ENCODE measurements at regions not wholly inside any gene's neighbourhood (a gene's known extent, or its start where the extent isn't known, plus 50 kb on each side); places are given as distances from the start of the nearest gene placed in this dataset.

DNA sequence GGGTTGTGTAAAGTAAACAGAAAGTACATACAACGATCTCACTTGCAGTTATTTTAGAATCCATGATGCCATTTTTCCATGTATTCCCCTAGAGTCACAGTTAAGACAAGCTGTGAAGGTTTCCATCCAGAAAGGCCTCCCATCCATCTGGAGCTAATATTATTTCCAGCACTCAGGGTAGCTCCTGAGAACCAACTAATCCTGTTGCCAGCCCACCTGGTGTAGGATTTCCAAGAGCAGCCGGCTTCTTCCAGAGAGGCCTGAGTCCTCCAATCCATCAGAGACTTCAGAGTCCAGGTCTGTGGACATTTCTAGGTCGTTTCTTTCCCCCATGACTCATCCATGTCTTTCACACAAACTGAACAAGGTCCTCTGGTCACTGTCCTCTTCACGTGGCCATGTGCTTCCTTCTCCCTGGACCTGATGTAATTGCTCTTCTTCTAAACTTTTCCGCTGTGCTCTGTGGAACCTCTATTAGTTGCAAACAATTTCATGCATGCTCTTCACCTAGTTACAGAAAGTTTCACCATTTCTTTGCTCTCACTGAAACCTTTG lies 270.3 kb upstream of the TMTC4 start:
- TF ChIP-seq CTCF (IDR thresholded peaks at IDR 0.05): no peak
- TF ChIP-seq POLR2A (IDR thresholded peaks at IDR 0.05): no peak
- TF ChIP-seq POLR2AphosphoS5 (IDR thresholded peaks at IDR 0.05; ENCODE audit: insufficient read depth in 1 of 2, low read depth in 1 of 2): no peak

Data from vagina (tissue), 2 donors.